ENCODE measurements at regions not wholly inside any gene's neighbourhood (a gene's known extent, or its start where the extent isn't known, plus 50 kb on each side); places are given as distances from the start of the nearest gene placed in this dataset.

- TF ChIP-seq EZH2phosphoT487 (IDR thresholded peaks at IDR 0.05; ENCODE audit: insufficient read depth, low read depth) (no peak), EZH2 (IDR thresholded peaks at IDR 0.05; ENCODE audit: insufficient read depth, poor library complexity, severe bottlenecking) (no peak)
Observed at GRCh38 chr4:144592264-144592663, 53.7 kb upstream of the HHIP start.
